ENCODE measurements at regions not wholly inside any gene's neighbourhood (a gene's known extent, or its start where the extent isn't known, plus 50 kb on each side); places are given as distances from the start of the nearest gene placed in this dataset.
A peak's percentile ranks its signal among the peaks of the same experiment; 100 is the strongest.

GRCh38 chr5:15441433-15442192 is 58.4 kb upstream of the FBXL7 start:
- Mint-ChIP-seq H3K36me3 (ENCODE audit: low read depth, unreplicated experiment) (no peaks in the 10 kb centered on the region), H3K27ac (ENCODE audit: unreplicated experiment) (no peak overlapping the region), H3K27me3 (ENCODE audit: low read depth, unreplicated experiment) (peaks cover 6% of the 10 kb centered on the region), H3K4me1 (ENCODE audit: low read depth, unreplicated experiment) (peaks cover 17% of the 10 kb centered on the region), H3K4me3 (ENCODE audit: unreplicated experiment) (no peak overlapping the region), H3K9me3 (ENCODE audit: unreplicated experiment) (no peaks in the 10 kb centered on the region)
- H3K9me3 ChIP-seq (ENCODE audit: insufficient read depth, low read depth, low read length), result no peaks in the 10 kb centered on the region
- no peak overlapping the region for H3K4me2 ChIP-seq (ENCODE audit: low read length)
- H3K4me1 ChIP-seq (ENCODE audit: insufficient read depth, low read length), result no peaks in the 10 kb centered on the region
- H3K4me3 ChIP-seq (ENCODE audit: insufficient read depth, low read depth, low read length), result no peak overlapping the region
- DNase-seq (ENCODE audit: low read depth) (no peak), FAIRE-seq (no peak)
- no peaks in the 10 kb centered on the region for H3K27me3 ChIP-seq (ENCODE audit: insufficient read depth, low read length)
- H3K27ac ChIP-seq (ENCODE audit: low read depth, low read length), result no peak overlapping the region
- TF ChIP-seq EZH2 (IDR thresholded peaks at IDR 0.05; ENCODE audit: insufficient read depth, low read length), result no peak
- TF ChIP-seq, protein P1, sequence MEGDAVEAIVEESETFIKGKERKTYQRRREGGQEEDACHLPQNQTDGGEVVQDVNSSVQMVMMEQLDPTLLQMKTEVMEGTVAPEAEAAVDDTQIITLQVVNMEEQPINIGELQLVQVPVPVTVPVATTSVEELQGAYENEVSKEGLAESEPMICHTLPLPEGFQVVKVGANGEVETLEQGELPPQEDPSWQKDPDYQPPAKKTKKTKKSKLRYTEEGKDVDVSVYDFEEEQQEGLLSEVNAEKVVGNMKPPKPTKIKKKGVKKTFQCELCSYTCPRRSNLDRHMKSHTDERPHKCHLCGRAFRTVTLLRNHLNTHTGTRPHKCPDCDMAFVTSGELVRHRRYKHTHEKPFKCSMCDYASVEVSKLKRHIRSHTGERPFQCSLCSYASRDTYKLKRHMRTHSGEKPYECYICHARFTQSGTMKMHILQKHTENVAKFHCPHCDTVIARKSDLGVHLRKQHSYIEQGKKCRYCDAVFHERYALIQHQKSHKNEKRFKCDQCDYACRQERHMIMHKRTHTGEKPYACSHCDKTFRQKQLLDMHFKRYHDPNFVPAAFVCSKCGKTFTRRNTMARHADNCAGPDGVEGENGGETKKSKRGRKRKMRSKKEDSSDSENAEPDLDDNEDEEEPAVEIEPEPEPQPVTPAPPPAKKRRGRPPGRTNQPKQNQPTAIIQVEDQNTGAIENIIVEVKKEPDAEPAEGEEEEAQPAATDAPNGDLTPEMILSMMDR (IDR thresholded peaks at IDR 0.05; ENCODE audit: insufficient read depth, low read depth, low read length), result no peak
- no peaks in the 10 kb centered on the region for H3K79me2 ChIP-seq (ENCODE audit: insufficient read depth, low read length)
- H2AFZ ChIP-seq (ENCODE audit: low read depth, low read length), result no peak overlapping the region
- no peaks in the 10 kb centered on the region for H3K36me3 ChIP-seq (ENCODE audit: insufficient read depth, low read length)
- H4K20me1 ChIP-seq (ENCODE audit: insufficient read depth, low read length), result no peaks in the 10 kb centered on the region
- H3K9ac ChIP-seq (ENCODE audit: low read length), result no peak overlapping the region

GRCh38 chr5:15440434-15440833 is 59.5 kb upstream of the FBXL7 start:
- H3K4me2 ChIP-seq (ENCODE audit: low read length), result no peak overlapping the region
- H3K9me3 ChIP-seq (ENCODE audit: insufficient read depth, low read depth, low read length), result no peaks in the 10 kb centered on the region
- no peaks in the 10 kb centered on the region for H3K4me1 ChIP-seq (ENCODE audit: insufficient read depth, low read length)
- H3K27ac Mint-ChIP-seq (ENCODE audit: unreplicated experiment), result no peak overlapping the region
- no peak overlapping the region for H3K4me3 ChIP-seq (ENCODE audit: insufficient read depth, low read depth, low read length)
- no peaks in the 10 kb centered on the region for H3K79me2 ChIP-seq (ENCODE audit: insufficient read depth, low read length)
- FAIRE-seq (no peak), DNase-seq (ENCODE audit: low read depth) (peak; percentile 23)
- TF ChIP-seq, protein P1 (IDR thresholded peaks at IDR 0.05; ENCODE audit: insufficient read depth, low read depth, low read length), result no peak
- no peak for TF ChIP-seq EZH2 (IDR thresholded peaks at IDR 0.05; ENCODE audit: insufficient read depth, low read length)
- no peaks in the 10 kb centered on the region for H3K36me3 Mint-ChIP-seq (ENCODE audit: low read depth, unreplicated experiment)
- no peaks in the 10 kb centered on the region for H4K20me1 ChIP-seq (ENCODE audit: insufficient read depth, low read length)
- peaks cover 10% of the 10 kb centered on the region for H3K4me1 Mint-ChIP-seq (ENCODE audit: low read depth, unreplicated experiment)
- H2AFZ ChIP-seq (ENCODE audit: low read depth, low read length), result no peak overlapping the region
- H3K9ac ChIP-seq (ENCODE audit: low read length), result no peak overlapping the region
- H3K27me3 ChIP-seq (ENCODE audit: insufficient read depth, low read length), result no peaks in the 10 kb centered on the region
- H3K27ac ChIP-seq (ENCODE audit: low read depth, low read length), result no peak overlapping the region
- no peaks in the 10 kb centered on the region for H3K36me3 ChIP-seq (ENCODE audit: insufficient read depth, low read length)
- peaks cover 6% of the 10 kb centered on the region for H3K27me3 Mint-ChIP-seq (ENCODE audit: low read depth, unreplicated experiment)
- H3K4me3 Mint-ChIP-seq (ENCODE audit: unreplicated experiment), result no peak overlapping the region
- no peaks in the 10 kb centered on the region for H3K9me3 Mint-ChIP-seq (ENCODE audit: unreplicated experiment)

GRCh38 chr5:15439801-15440200 is 60.2 kb upstream of the FBXL7 start:
- DNase-seq (ENCODE audit: low read depth) (no peak), FAIRE-seq (no peak)
- Histone ChIP-seq H3K4me2 (ENCODE audit: low read length) (no peak overlapping the region), H3K27ac (ENCODE audit: low read depth, low read length) (no peak overlapping the region), H3K27me3 (ENCODE audit: insufficient read depth, low read length) (no peaks in the 10 kb centered on the region), H3K4me3 (ENCODE audit: insufficient read depth, low read depth, low read length) (no peak overlapping the region), H3K9ac (ENCODE audit: low read length) (no peak overlapping the region), H3K4me1 (ENCODE audit: insufficient read depth, low read length) (no peaks in the 10 kb centered on the region), H3K9me3 (ENCODE audit: insufficient read depth, low read depth, low read length) (no peaks in the 10 kb centered on the region), H2AFZ (ENCODE audit: low read depth, low read length) (no peak overlapping the region), H4K20me1 (ENCODE audit: insufficient read depth, low read length) (no peaks in the 10 kb centered on the region), H3K36me3 (ENCODE audit: insufficient read depth, low read length) (no peaks in the 10 kb centered on the region), H3K79me2 (ENCODE audit: insufficient read depth, low read length) (no peaks in the 10 kb centered on the region)
- Mint-ChIP-seq H3K4me3 (ENCODE audit: unreplicated experiment) (no peak overlapping the region), H3K4me1 (ENCODE audit: low read depth, unreplicated experiment) (peaks cover 10% of the 10 kb centered on the region), H3K27ac (ENCODE audit: unreplicated experiment) (no peak overlapping the region), H3K9me3 (ENCODE audit: unreplicated experiment) (no peaks in the 10 kb centered on the region), H3K27me3 (ENCODE audit: low read depth, unreplicated experiment) (peaks cover 6% of the 10 kb centered on the region), H3K36me3 (ENCODE audit: low read depth, unreplicated experiment) (no peaks in the 10 kb centered on the region)
- TF ChIP-seq, protein P1 (IDR thresholded peaks at IDR 0.05; ENCODE audit: insufficient read depth, low read depth, low read length), result no peak
- TF ChIP-seq EZH2 (IDR thresholded peaks at IDR 0.05; ENCODE audit: insufficient read depth, low read length), result no peak

All from astrocyte (in vitro differentiated cells and primary cell).